ENCODE measurements at regions not wholly inside any gene's neighbourhood (a gene's known extent, or its start where the extent isn't known, plus 50 kb on each side); places are given as distances from the start of the nearest gene placed in this dataset.

DNA sequence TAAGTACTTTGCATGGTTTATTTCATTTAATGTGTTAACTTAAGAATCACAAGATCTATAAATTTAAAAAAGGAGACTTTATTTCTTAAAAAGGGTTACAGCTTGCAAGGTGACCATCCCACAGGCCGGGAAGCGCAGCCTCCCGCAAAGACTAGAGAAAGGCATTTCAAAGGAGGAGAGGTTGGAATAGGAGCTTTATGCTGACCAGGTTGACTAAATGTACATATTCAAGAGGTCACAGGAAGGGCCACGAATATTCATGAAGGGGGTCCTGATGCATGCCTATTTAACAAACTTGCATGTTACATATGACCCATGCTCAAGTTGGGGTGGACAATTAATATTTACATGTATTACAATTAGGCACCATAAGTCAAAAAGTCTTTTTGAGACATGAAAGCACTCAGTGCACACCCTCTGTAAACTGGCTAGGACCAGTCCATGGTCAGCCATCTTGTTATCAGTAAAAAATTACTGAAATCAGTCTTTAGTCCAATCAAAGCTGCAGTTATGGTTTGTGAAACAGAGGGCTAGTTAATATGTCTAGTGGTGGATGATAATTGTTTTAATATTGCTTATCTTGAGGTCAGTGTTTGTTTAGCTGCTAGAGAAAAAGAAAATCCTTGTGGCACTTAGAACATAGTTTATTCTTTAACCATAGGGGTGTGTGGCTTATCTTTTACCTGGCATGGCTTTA, 169.3 kb downstream of the KCNE4 start:
- H3K4me2 ChIP-seq (ENCODE audit: low read length), result no peak overlapping the region

DNA sequence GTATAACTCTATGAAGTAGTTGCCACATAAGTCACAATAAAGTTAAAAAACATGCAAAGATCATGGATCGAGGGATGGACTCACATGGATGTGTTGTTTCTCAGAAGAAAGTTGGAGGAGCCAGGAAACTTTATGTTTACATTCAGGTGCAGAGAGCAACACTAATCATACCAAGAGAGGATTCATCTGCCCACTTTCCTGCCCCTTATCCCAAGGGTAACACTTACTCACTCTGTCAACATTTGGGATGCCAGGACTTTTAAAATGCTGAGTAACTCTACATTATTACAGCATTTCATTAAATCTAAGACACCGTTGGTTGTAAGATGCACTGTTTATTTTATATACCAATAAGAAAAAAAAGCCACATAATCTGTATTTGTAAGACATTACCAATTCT, 170.4 kb downstream of the KCNE4 start:
- Histone ChIP-seq H3K4me3 (ENCODE audit: low read length) (no peak overlapping the region), H3K27ac (ENCODE audit: low read length) (no peak overlapping the region), H3F3A (ENCODE audit: low read length, unreplicated experiment) (no peaks in the 10 kb centered on the region), H3K4me1 (ENCODE audit: insufficient read depth, low read length) (peaks cover 21% of the 10 kb centered on the region), H3K9me3 (ENCODE audit: low read length) (no peaks in the 10 kb centered on the region), H3K9me2 (replicated peaks; ENCODE audit: low read length) (no peaks in the 10 kb centered on the region), H2AFZ (ENCODE audit: low read length) (no peak overlapping the region), H3K79me2 (ENCODE audit: low read length) (no peaks in the 10 kb centered on the region), H3K4me2 (ENCODE audit: low read length) (0 out of 2 replicates have a peak overlapping the region, but pooled peaks have one; percentile 25), H4K20me1 (ENCODE audit: low read length) (no peaks in the 10 kb centered on the region), H3K36me3 (ENCODE audit: low read depth, low read length) (no peaks in the 10 kb centered on the region), H3K27me3 (ENCODE audit: low read length) (peaks cover 18% of the 10 kb centered on the region), H3K9ac (ENCODE audit: low read length) (no peak overlapping the region)
- ATAC-seq (peak; percentile 97), DNase-seq (peak; percentile 91)
- ChIA-PET POLR2A (ENCODE audit: unreplicated experiment) (no interaction called here), CTCF (no interaction called here)
- intact Hi-C loops (cut with micrococcal nuclease), result no loop called here
- BruUV-seq (replicated peaks), result no TSS peak
- TF ChIP-seq, protein P1, sequence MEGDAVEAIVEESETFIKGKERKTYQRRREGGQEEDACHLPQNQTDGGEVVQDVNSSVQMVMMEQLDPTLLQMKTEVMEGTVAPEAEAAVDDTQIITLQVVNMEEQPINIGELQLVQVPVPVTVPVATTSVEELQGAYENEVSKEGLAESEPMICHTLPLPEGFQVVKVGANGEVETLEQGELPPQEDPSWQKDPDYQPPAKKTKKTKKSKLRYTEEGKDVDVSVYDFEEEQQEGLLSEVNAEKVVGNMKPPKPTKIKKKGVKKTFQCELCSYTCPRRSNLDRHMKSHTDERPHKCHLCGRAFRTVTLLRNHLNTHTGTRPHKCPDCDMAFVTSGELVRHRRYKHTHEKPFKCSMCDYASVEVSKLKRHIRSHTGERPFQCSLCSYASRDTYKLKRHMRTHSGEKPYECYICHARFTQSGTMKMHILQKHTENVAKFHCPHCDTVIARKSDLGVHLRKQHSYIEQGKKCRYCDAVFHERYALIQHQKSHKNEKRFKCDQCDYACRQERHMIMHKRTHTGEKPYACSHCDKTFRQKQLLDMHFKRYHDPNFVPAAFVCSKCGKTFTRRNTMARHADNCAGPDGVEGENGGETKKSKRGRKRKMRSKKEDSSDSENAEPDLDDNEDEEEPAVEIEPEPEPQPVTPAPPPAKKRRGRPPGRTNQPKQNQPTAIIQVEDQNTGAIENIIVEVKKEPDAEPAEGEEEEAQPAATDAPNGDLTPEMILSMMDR (conservative IDR thresholded peaks at IDR 0.05; ENCODE audit: low read depth, low read length), result no peak
- no peak for TF ChIP-seq EZH2 (IDR thresholded peaks at IDR 0.05; ENCODE audit: low read length, unreplicated experiment)
- TF ChIP-seq EZH2phosphoT487 (IDR thresholded peaks at IDR 0.05; ENCODE audit: borderline replicate concordance, low read length), result no peak

More for the DNA sequence above, 169.3 kb downstream of the KCNE4 start:
- ChIA-PET CTCF (no interaction called here), POLR2A (ENCODE audit: unreplicated experiment) (no interaction called here)
- Histone ChIP-seq H3K27ac (ENCODE audit: low read length) (no peak overlapping the region), H3K27me3 (ENCODE audit: low read length) (peaks cover 21% of the 10 kb centered on the region), H3K9me3 (ENCODE audit: low read length) (no peaks in the 10 kb centered on the region), H3K4me3 (ENCODE audit: low read length) (no peak overlapping the region), H3K9me2 (replicated peaks; ENCODE audit: low read length) (no peaks in the 10 kb centered on the region), H3K9ac (ENCODE audit: low read length) (no peak overlapping the region), H2AFZ (ENCODE audit: low read length) (no peak overlapping the region), H3K4me1 (ENCODE audit: insufficient read depth, low read length) (peaks cover 21% of the 10 kb centered on the region), H3F3A (ENCODE audit: low read length, unreplicated experiment) (no peaks in the 10 kb centered on the region), H3K36me3 (ENCODE audit: low read depth, low read length) (no peaks in the 10 kb centered on the region), H4K20me1 (ENCODE audit: low read length) (no peaks in the 10 kb centered on the region), H3K79me2 (ENCODE audit: low read length) (no peaks in the 10 kb centered on the region)
- ATAC-seq (no peak), DNase-seq (no peak)
- BruUV-seq (replicated peaks), result no TSS peak
- no peak for TF ChIP-seq EZH2phosphoT487 (IDR thresholded peaks at IDR 0.05; ENCODE audit: borderline replicate concordance, low read length)
- TF ChIP-seq, protein P1 (conservative IDR thresholded peaks at IDR 0.05; ENCODE audit: low read depth, low read length), result no peak
- no peak for TF ChIP-seq EZH2 (IDR thresholded peaks at IDR 0.05; ENCODE audit: low read length, unreplicated experiment)
- intact Hi-C loops (cut with micrococcal nuclease), result no loop called here

DNA sequence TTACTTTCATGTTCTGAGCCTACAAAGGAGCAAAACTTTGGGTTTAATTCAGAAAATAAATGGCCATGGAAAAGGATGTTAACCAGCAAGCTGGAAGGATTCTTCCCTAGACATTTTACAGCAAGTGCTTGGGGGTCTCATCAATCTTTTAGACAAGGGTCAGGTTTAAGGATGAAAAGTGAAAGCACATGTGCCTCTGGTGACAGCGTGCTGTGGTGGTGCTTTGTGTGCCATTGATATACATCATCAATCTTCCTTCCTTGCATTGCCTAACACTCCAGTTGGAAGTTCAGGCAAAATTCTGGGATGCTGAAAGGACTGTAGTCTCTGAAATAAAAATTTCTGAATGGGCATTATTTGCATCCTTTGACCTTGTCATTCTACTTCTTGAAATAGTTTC, 171.2 kb downstream of the KCNE4 start:
- H3K9me3 ChIP-seq (ENCODE audit: low read length), result no peaks in the 10 kb centered on the region
- H3K4me3 ChIP-seq (ENCODE audit: low read length), result no peak overlapping the region
- intact Hi-C loops (cut with micrococcal nuclease), result no loop called here
- no peaks in the 10 kb centered on the region for H3F3A ChIP-seq (ENCODE audit: low read length, unreplicated experiment)
- no peaks in the 10 kb centered on the region for H4K20me1 ChIP-seq (ENCODE audit: low read length)
- ChIA-PET CTCF (no interaction called here), POLR2A (ENCODE audit: unreplicated experiment) (no interaction called here)
- no TSS peak for BruUV-seq (replicated peaks)
- peak overlapping the region; percentile 25; the same call in 1 of the 2 replicates for H3K4me2 ChIP-seq (ENCODE audit: low read length)
- peaks cover 16% of the 10 kb centered on the region for H3K27me3 ChIP-seq (ENCODE audit: low read length)
- DNase-seq, result no peak
- ATAC-seq, result no peak
- TF ChIP-seq, protein P1 (conservative IDR thresholded peaks at IDR 0.05; ENCODE audit: low read depth, low read length), result no peak
- no peak for TF ChIP-seq EZH2phosphoT487 (IDR thresholded peaks at IDR 0.05; ENCODE audit: borderline replicate concordance, low read length)
- no peak overlapping the region for H2AFZ ChIP-seq (ENCODE audit: low read length)
- no peaks in the 10 kb centered on the region for H3K36me3 ChIP-seq (ENCODE audit: low read depth, low read length)
- H3K4me1 ChIP-seq (ENCODE audit: insufficient read depth, low read length), result peaks cover 13% of the 10 kb centered on the region
- H3K9ac ChIP-seq (ENCODE audit: low read length), result no peak overlapping the region
- H3K27ac ChIP-seq (ENCODE audit: low read length), result no peak overlapping the region
- no peaks in the 10 kb centered on the region for H3K9me2 ChIP-seq (replicated peaks; ENCODE audit: low read length)
- H3K79me2 ChIP-seq (ENCODE audit: low read length), result no peaks in the 10 kb centered on the region

Measured in PC-3 (cell line).